Upper lobe of left lung (tissue), 6 donors: ENCODE measurements at regions not wholly inside any gene's neighbourhood (a gene's known extent, or its start where the extent isn't known, plus 50 kb on each side); places are given as distances from the start of the nearest gene placed in this dataset.
"Not testable (repeated sequence)": the region's sequence is repeated elsewhere in the genome, so short reads cannot be mapped to it uniquely, and the experiment has no call there.

Experiments
- ATAC-seq, 2 donors: fragments of 200-7000 bp; cut with Tn5 transposase; one replicate each; pipeline ENCODE4 v1.9.1; 2022; ENCODE audit warnings: mild to moderate bottlenecking in 2 of 2, moderate library complexity in 2 of 2; ENCODE audit not compliant: low FRiP score in 2 of 2
- DNase-seq, 2 donors: peaks; one replicate each; pipeline ENCODE4 v3.0.0-alpha.2; 2019 to 2020
- H3K27ac ChIP-seq, 4 donors: fragments of 200-600 bp; sonication (generic); one replicate each; pipeline ENCODE4 v1.5.1; 2016 to 2019
- H3K27me3 ChIP-seq, 4 donors: fragments of 200-600 bp; sonication (generic); one replicate each; pipeline ENCODE4 v1.5.1; 2017 to 2019
- H3K36me3 ChIP-seq, 4 donors: fragments of 200-600 bp; sonication (generic); one replicate each; pipeline ENCODE4 v1.5.1; 2016 to 2019
- H3K4me1 ChIP-seq, 4 donors: fragments of 200-600 bp; sonication (generic); one replicate each; pipeline ENCODE4 v1.5.1; 2018 to 2019
- H3K4me3 ChIP-seq, 4 donors: fragments of 200-600 bp; sonication (generic); one replicate each; pipeline ENCODE4 v1.5.1; 2017 to 2019; ENCODE audit warnings: mild to moderate bottlenecking in 2 of 4, moderate library complexity in 1 of 4
- H3K9me3 ChIP-seq, 4 donors: fragments of 200-600 bp; sonication (generic); one replicate each; pipeline ENCODE4 v1.5.1; 2018 to 2019
- EP300 ChIP-seq, 4 donors: sonication (generic); formaldehyde crosslinking; IDR thresholded peaks; one replicate each; pipeline ENCODE4 v1.5.1; 2017; ENCODE audit warnings: antibody characterized with exemption in 4 of 4, control low read depth in 2 of 4
- POLR2A ChIP-seq, 4 donors: fragments of 450-650 bp; IDR thresholded peaks; one replicate each; pipeline ENCODE4 v1.5.1; 2016 to 2017; ENCODE audit warnings: antibody characterized with exemption in 4 of 4, mild to moderate bottlenecking in 2 of 4
- POLR2AphosphoS5 ChIP-seq, 2 donors: sonication (generic); formaldehyde crosslinking; IDR thresholded peaks; one replicate each; pipeline ENCODE4 v1.5.1; 2017; ENCODE audit warnings: antibody characterized with exemption in 2 of 2
- WGBS, 2 donors: methylation state at CpG; one replicate each; pipeline ENCODE4 v1.1.5; 2017 to 2018; 5-methylcytosine and 5-hydroxymethylcytosine counted together
- TF ChIP-seq, protein P1 (sequence below), 6 experiments: fragments of 450-650 bp in 4 of 6; fragments of 200-600 bp in 2 of 6; sonication (generic) in 2 of 6; IDR thresholded peaks; one replicate each; pipeline ENCODE4 v1.5.1; 2016 to 2019; ENCODE audit warnings: antibody characterized with exemption in 6 of 6
- donor health status: DM: no; HTN: no; CAD: no; lungs with moderate emphysema.
- donor health status: DM: no; HTN: yes; CAD: no; lungs with severe emphysema.

DNA sequence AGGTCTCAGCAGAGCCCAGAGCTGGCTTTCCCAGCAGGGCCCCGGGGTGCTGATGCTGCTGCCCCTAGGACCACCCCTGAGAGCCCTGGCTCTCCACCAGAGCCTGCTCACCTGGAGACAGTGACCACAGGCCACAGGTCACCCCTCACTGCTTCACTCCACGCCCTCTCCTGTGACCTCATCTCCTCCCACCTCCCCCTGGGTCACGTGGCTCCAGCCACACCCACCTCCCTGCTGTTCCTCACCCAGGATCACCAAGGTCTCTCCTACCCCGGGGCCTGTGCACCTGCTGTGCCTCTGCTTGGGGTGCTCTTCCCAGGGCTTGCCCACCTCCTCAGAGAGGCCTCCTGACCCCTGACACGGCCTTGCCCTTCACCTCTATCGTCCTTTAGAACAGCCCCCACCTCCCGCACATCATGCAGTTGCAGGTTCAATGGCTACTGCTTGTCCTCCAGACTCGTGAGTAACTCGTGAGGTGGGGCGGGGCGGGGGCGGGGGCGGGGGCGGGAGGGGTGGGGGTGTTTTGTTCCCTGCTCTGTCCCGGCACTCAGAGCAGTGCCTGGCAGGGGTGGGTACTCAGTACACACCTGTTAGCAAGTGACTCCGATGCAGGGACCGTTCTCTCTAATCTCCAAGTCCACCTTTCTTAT is 468.0 kb downstream of the PREX1 start:
- TF ChIP-seq EP300 (IDR thresholded peaks at IDR 0.05) (no peak), POLR2A (IDR thresholded peaks at IDR 0.05) (no peak), POLR2AphosphoS5 (IDR thresholded peaks at IDR 0.05) (no peak)
- TF ChIP-seq, protein P1, sequence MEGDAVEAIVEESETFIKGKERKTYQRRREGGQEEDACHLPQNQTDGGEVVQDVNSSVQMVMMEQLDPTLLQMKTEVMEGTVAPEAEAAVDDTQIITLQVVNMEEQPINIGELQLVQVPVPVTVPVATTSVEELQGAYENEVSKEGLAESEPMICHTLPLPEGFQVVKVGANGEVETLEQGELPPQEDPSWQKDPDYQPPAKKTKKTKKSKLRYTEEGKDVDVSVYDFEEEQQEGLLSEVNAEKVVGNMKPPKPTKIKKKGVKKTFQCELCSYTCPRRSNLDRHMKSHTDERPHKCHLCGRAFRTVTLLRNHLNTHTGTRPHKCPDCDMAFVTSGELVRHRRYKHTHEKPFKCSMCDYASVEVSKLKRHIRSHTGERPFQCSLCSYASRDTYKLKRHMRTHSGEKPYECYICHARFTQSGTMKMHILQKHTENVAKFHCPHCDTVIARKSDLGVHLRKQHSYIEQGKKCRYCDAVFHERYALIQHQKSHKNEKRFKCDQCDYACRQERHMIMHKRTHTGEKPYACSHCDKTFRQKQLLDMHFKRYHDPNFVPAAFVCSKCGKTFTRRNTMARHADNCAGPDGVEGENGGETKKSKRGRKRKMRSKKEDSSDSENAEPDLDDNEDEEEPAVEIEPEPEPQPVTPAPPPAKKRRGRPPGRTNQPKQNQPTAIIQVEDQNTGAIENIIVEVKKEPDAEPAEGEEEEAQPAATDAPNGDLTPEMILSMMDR (IDR thresholded peaks at IDR 0.05): no peak
- H3K27ac ChIP-seq: no peak overlapping the region
- ATAC-seq: peak; percentile 36 to 68
- H3K4me1 ChIP-seq: no peaks in the 10 kb centered on the region
- 44 to 48% methylated on average over 9 to 17 of the region's 17 CpGs for WGBS, 2 donors
- DNase-seq: no peak
- no peaks in the 10 kb centered on the region for H3K9me3 ChIP-seq
- H3K4me3 ChIP-seq: no peak overlapping the region
- no peaks in the 10 kb centered on the region for H3K27me3 ChIP-seq
- no peaks in the 10 kb centered on the region for H3K36me3 ChIP-seq

- DNase-seq, H3K9me3 ChIP-seq, H3K4me3 ChIP-seq, H3K4me1 ChIP-seq, H3K27ac ChIP-seq, H3K27me3 ChIP-seq, H3K36me3 ChIP-seq: not testable (repeated sequence)
- 68 to 78% methylated on average over 4 to 6 of the region's 8 CpGs for WGBS, 2 donors
- peak in 1 of 2 donors; percentile 39 for ATAC-seq
Measured at GRCh38 chr20:48359055-48359390, 468.8 kb downstream of the PREX1 start.

- Histone ChIP-seq H3K27ac (no peak overlapping the region), H3K4me3 (no peak overlapping the region), H3K27me3 (no peaks in the 10 kb centered on the region), H3K36me3 (no peaks in the 10 kb centered on the region), H3K4me1 (no peaks in the 10 kb centered on the region), H3K9me3 (no peaks in the 10 kb centered on the region)
- no peak for TF ChIP-seq POLR2A (IDR thresholded peaks at IDR 0.05)
- TF ChIP-seq, protein P1 (IDR thresholded peaks at IDR 0.05): no peak
- no peak for TF ChIP-seq POLR2AphosphoS5 (IDR thresholded peaks at IDR 0.05)
- no peak for TF ChIP-seq EP300 (IDR thresholded peaks at IDR 0.05)
- ATAC-seq (no peak), DNase-seq (no peak)
- WGBS, 2 donors: 82 to 84% methylated on average over 11 of the region's 11 CpGs
Measured at GRCh38 chr20:48358176-48359054, 469.4 kb downstream of the PREX1 start.

GRCh38 chr20:48357714-48358113 is 470.1 kb downstream of the PREX1 start:
- H3K27ac ChIP-seq: no peak overlapping the region
- H3K9me3 ChIP-seq: no peaks in the 10 kb centered on the region
- no peak overlapping the region for H3K4me3 ChIP-seq
- H3K4me1 ChIP-seq: no peaks in the 10 kb centered on the region
- no peaks in the 10 kb centered on the region for H3K36me3 ChIP-seq
- TF ChIP-seq, protein P1 (IDR thresholded peaks at IDR 0.05): no peak
- 74 to 100% methylated on average over 2 to 4 of the region's 4 CpGs for WGBS, 2 donors
- DNase-seq: no peak
- H3K27me3 ChIP-seq: no peaks in the 10 kb centered on the region
- ATAC-seq: no peak

DNA sequence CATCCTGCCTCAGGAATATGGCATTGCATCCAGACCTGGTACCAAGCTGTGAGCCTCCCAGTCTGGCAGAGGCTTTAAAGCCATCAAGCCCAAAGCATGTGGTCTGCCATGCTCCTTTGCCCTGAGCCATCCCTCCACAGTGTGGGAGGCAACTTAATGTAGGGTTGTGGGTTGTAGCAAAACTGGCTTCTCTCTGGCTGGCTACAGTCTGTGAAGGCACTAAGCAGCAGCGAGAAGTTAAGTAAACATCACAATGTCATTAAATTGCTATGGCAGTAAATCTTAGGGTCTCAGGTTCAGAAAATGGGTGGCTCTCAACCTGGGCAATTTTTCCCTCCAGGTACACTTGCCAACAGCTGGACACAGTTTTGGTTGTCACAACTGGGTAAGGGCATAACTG is 472.9 kb downstream of the PREX1 start:
- H3K4me3 ChIP-seq: no peak overlapping the region
- no peak overlapping the region for H3K27ac ChIP-seq
- WGBS, 2 donors: 83% methylated on average over 1 of the region's 1 CpG
- no peaks in the 10 kb centered on the region for H3K9me3 ChIP-seq
- no peak for ATAC-seq
- TF ChIP-seq POLR2A (IDR thresholded peaks at IDR 0.05) (no peak), EP300 (IDR thresholded peaks at IDR 0.05) (no peak), POLR2AphosphoS5 (IDR thresholded peaks at IDR 0.05) (no peak)
- TF ChIP-seq, protein P1 (IDR thresholded peaks at IDR 0.05): no peak
- H3K4me1 ChIP-seq: no peaks in the 10 kb centered on the region
- no peaks in the 10 kb centered on the region for H3K36me3 ChIP-seq
- no peak for DNase-seq
- H3K27me3 ChIP-seq: no peaks in the 10 kb centered on the region
